HG03432 (cell line): ENCODE measurements at regions not wholly inside any gene's neighbourhood (a gene's known extent, or its start where the extent isn't known, plus 50 kb on each side); places are given as distances from the start of the nearest gene placed in this dataset.
A peak's percentile ranks its signal among the peaks of the same experiment; 100 is the strongest.
"Not testable (repeated sequence)": the region's sequence is repeated elsewhere in the genome, so short reads cannot be mapped to it uniquely, and the experiment has no call there.

Experiments
- ATAC-seq: cut with Tn5 transposase; IDR thresholded peaks from one replicate; pipeline ENCODE4 v1.9.1; 2021; ENCODE audit warnings: mild to moderate bottlenecking, moderate library complexity; ENCODE audit not compliant: unreplicated experiment

DNA sequence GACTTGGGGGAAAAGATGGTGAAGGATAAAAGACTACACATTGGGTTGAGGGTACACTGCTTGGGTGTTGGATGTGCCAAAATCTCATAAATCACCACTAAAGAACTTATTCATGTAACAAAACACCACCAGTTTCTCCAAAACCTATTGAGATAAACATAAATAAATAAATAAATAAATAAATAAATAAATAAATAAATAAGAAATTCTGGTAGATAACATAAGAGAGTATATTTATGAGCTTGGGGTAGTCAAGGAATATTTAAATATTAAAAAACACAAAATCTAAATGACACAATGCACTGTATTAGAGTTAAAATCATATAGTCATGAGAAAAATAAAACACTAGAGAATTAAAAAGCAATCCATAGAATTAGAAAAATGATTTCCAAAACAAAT is 333.5 kb upstream of the NRG3 start:
- no peak for ATAC-seq

- ATAC-seq = no peak
Measured at GRCh38 chr10:81546243-81546642, 328.8 kb upstream of the NRG3 start.

- no peak for ATAC-seq
Measured at GRCh38 chr10:81548160-81548559, 326.8 kb upstream of the NRG3 start.

DNA sequence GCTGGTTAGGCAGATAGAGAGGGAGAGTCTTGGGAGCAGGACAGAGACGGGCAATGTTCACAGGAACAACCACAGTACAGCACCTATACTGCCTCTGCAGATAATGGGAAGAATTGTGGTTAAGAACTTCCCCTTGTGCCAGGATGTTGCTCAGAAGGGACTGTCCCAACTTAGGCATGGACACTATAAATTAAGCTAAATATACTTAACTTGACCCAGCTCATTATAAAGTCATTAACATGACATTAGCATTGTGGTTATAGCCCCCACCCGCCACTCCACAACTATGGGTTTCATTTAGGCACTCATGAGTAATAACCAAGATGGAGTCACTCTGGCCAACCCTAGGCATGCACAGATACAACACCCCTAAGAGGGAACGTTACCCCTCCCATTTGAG is 310.9 kb upstream of the NRG3 start:
- ATAC-seq = no peak

GRCh38 chr10:81569488-81569887 is 305.5 kb upstream of the NRG3 start:
- ATAC-seq = no peak

DNA sequence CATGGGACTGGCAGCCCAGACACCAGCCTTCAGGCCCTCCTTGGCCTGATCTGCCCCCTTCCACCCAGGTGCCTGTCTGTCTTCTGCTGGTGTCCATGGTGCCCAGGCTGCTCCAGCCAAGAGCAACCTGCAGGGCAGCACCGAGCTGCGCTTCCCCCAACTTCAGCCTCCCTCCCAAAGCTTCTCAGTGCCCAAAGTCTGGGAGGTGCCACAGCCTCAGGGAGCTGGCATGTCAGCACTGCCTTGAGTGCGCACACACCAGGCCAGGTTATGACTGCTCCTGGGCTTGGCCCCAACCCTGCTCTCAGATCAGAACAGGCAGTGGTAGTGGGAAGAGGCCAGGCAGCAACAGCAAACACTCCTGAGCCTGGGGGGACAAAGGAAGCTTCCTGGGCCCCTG is 304.6 kb upstream of the NRG3 start:
- ATAC-seq = no peak

DNA sequence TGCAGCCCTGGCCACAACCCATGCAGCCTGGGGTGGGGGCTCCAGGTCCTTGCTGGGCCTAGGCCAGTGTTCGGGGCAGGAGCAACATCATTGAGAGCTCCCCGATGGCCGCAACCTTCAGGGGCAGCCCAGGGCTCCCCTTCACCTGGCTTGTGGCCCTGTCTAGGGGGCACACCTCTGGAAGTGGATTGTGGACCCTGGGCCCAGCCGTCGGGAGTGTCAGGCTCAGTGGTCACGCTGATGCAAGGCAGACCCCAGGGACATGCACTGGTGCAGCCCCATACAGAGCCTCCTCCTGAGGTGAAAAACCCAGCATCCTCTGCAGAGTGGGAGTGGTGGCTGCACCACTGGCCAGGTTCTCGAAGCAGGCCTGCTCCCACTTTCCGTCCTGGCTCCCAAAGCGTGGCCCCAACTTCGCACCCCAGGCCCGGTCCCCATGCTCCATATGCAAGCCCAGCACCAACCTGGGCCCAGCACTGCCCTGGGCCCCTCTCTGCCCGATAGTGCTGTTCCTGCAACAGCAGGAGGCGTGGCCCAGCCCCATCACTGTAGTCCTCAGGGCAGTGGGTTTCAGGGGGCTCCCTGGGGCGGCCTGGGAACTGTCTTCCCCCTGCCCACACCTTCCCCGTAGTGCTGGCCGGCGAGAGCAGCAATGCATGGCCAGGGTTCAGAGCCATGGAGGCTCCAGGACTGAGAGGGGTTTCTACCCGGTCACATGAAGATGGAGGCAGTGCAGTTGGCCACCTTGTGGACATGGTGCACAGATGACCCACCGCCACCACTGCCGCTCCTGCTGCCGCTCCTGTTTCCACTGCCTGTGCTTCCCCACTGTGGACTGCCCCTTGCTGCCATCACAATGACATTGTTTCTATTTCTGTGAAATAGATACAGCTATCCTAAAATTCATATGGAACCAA is 303.9 kb upstream of the NRG3 start:
- ATAC-seq = no peak

- ATAC-seq = no peak
Measured at GRCh38 chr10:81575036-81575435, 300.0 kb upstream of the NRG3 start.

DNA sequence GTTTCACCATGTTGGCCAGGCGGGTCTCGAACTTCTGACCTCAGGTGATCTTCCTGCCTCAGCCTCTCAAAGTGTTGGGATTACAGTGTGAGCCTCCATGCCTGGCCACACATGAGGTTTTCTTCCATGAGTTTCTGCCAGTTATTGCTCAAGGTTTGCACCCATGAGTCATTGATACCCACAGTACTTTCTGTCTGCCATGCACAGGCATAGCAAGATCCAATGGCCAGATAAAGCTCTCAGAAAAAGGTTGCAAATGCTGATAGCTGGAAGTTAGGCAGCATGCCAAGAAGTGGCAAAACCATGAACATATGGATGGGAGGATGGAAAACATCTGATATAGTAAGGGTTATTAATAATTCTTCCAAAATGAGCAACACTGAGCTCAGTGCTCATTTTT is 298.7 kb upstream of the NRG3 start:
- ATAC-seq = no peak

- ATAC-seq = peak; percentile 57
Measured at GRCh38 chr10:81594991-81595390, 280.0 kb upstream of the NRG3 start.

DNA sequence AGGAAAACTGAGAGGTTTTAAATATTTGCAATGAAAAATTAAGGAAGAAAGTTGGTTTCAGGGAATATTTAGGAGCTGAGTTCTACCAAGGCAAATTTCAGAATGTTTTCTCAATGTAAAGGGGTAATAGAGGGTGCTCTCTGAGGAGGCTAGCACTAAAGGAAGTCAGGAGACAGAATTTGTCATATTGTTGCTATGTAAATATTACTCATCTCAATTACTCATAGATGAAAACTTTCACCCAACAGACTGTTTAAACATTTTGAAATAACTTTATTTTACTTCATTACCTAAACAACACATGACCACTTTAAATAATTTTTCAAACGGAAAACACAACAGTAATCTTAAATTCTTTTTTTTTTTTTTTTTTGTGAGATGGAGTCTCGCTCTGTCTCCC is 274.8 kb upstream of the NRG3 start:
- ATAC-seq = no peak

DNA sequence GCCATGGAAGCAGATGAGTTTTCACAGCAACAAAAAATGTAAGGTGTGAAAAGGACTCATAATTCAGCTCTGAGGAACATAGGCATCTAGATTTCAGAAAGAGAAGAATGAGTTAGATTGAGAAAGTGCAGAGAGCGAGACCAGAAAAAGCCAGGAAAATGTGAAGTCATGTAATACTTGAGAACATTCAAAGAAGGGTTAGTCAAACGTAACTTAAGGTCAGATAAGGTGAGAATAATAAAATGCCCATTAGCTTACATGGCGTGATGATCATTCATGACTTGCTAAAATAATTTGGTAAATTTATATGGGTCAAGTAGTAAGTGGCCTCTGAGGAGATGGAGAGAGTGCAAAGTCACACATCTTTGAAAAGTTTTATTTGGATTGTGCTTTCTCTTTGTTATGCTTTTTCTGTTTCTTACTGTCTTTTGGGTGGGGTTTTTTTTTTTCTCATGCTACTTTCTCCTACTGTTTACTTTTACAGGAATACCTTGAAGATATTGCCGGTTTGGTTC is 271.8 kb upstream of the NRG3 start:
- ATAC-seq = no peak

DNA sequence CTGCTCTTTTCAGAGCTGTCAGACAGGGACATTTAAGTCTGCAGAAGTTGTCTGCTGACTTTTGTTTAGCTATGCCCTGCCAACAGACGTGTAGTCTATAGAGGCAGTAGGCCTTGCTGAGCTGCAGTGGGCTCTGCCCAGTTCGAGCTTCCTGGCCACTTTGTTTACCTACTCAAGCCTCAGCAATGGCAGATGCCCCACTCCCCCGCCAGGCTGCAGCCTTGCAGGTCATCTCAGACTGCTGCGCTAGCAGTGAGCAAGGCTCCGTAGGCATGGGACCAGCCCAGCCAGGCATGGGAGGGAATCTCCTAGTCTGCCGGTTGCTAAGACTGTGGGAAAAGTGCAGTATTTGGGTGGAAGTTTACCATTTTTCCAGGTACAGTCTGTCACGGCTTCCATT is 230.5 kb upstream of the NRG3 start:
- ATAC-seq = not testable (repeated sequence)

DNA sequence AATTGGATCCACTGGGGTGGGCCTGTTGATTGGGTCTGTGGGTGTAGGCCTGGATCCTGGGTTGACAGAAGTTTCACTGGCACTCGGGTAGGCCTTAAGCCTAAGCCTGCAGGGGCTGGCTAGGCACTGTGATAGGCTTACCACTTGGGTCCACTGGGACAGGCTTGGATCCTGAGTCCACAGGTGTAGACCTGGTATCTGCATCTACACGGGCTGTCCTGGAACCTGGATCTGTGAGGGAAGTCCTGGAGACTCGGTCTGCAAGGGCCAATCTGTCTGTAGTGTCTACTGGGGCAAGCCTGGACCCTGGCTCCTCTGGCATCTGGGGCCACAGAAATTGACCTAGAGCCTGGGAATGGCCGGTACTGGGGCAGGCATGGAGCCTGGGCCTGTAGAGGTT is 219.0 kb upstream of the NRG3 start:
- no peak for ATAC-seq

GRCh38 chr10:81662837-81663236 is 212.2 kb upstream of the NRG3 start:
- ATAC-seq = no peak

DNA sequence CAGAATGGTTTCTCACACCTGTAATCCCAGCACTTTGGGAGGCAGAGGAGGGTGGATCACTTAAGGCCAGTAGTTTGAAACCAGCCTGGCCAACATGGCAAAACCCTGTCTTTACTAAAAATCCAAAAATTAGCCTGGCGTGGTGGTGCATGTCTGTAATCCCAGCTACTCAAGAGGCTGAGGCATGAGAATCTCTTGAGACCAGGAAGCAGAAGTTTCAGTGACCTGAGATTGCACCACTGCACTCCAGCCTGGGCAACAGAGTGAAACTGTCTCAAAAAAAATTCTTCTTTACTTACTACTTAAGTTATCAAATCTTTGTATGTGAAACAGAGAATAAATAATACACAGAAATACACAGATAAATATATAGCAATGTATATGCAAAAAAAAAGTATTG is 210.2 kb upstream of the NRG3 start:
- ATAC-seq = not testable (repeated sequence)

GRCh38 chr10:81674941-81675340 is 200.1 kb upstream of the NRG3 start:
- ATAC-seq = no peak

- ATAC-seq = no peak
Measured at GRCh38 chr10:81679291-81679690, 195.7 kb upstream of the NRG3 start.

- ATAC-seq = no peak
Measured at GRCh38 chr10:81680359-81680758, 194.6 kb upstream of the NRG3 start.

DNA sequence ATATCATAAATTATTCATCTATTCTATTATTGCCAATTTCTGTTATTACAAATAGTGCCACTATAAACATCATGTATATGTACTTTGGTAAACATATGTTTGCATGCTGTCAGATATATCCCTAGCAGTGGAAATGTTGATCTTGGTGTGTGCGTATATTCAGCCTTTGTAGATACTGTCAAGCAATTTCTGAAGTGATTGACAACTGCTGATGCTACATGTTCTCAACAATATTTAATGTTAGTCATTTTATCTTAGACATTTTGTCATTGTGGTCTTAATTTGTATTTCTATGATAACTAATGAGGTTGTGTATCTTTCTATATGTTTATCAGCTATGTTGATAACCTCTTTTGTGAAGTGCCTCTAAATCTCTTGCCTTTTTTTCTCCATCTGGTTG is 186.5 kb upstream of the NRG3 start:
- ATAC-seq = no peak

GRCh38 chr10:81696609-81697388 is 178.2 kb upstream of the NRG3 start:
- ATAC-seq = no peak

- no peak for ATAC-seq
Measured at GRCh38 chr10:81704596-81704995, 170.4 kb upstream of the NRG3 start.
